ENCODE measurements at regions not wholly inside any gene's neighbourhood (a gene's known extent, or its start where the extent isn't known, plus 50 kb on each side); places are given as distances from the start of the nearest gene placed in this dataset.

DNA sequence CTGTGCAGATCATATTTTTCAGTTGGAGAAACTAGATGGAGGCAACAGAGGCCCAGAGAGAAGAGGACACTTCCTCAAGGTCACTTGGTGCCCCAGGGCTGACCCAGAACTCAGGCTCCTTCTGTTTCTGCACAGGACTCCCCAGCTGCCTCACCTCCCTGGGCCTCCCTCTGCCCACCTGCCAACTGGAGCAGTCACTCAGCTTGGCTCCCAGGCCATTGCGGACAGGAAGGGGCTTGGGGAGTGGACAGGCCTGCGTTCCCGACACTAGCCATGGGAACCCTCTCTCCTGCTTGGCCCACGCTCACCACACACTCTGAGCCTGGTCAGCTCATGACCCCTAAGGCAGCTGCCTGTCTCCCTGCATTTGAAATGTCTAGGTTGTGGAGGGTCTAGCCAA, 78.1 kb upstream of the BRD7 start:
- TF ChIP-seq, protein P1, sequence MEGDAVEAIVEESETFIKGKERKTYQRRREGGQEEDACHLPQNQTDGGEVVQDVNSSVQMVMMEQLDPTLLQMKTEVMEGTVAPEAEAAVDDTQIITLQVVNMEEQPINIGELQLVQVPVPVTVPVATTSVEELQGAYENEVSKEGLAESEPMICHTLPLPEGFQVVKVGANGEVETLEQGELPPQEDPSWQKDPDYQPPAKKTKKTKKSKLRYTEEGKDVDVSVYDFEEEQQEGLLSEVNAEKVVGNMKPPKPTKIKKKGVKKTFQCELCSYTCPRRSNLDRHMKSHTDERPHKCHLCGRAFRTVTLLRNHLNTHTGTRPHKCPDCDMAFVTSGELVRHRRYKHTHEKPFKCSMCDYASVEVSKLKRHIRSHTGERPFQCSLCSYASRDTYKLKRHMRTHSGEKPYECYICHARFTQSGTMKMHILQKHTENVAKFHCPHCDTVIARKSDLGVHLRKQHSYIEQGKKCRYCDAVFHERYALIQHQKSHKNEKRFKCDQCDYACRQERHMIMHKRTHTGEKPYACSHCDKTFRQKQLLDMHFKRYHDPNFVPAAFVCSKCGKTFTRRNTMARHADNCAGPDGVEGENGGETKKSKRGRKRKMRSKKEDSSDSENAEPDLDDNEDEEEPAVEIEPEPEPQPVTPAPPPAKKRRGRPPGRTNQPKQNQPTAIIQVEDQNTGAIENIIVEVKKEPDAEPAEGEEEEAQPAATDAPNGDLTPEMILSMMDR (conservative IDR thresholded peaks at IDR 0.05; ENCODE audit: low read depth, low read length) = no peak
- no peak for TF ChIP-seq EZH2 (IDR thresholded peaks at IDR 0.05; ENCODE audit: low read length, unreplicated experiment)
- TF ChIP-seq EZH2phosphoT487 (IDR thresholded peaks at IDR 0.05; ENCODE audit: borderline replicate concordance, low read length) = no peak
